ENCODE measurements at regions not wholly inside any gene's neighbourhood (a gene's known extent, or its start where the extent isn't known, plus 50 kb on each side); places are given as distances from the start of the nearest gene placed in this dataset.

GRCh38 chr22:48639021-48639795 lies 1188.5 kb downstream of the BRD1 start:
- Histone ChIP-seq H3K36me3 (replicated peaks in 1 of 2) (no peaks in the 10 kb centered on the region), H3K27me3 (no peaks in the 10 kb centered on the region), H3K9me3 (replicated peaks in 1 of 3) (no peaks in the 10 kb centered on the region), H3K4me1 (replicated peaks in 1 of 2) (no peaks in the 10 kb centered on the region), H3K4me3 (no peak overlapping the region), H3K27ac (no peak overlapping the region)
- intact Hi-C loops (cut with DNase I), result no loop called here
- DNase-seq, result no peak
- WGBS, 4 donors, result 75 to 87% (median 82%) methylated on average over 12 to 19 of the region's 19 CpGs
- no peak for TF ChIP-seq POLR2A (IDR thresholded peaks at IDR 0.05)
- TF ChIP-seq CTCF (IDR thresholded peaks at IDR 0.05), result no peak

- no peaks in the 10 kb centered on the region for H3K27me3 ChIP-seq
- TF ChIP-seq POLR2A (IDR thresholded peaks at IDR 0.05) (no peak), CTCF (IDR thresholded peaks at IDR 0.05) (no peak)
- WGBS, 4 donors, result 84 to 90% (median 90%) methylated on average over 16 of the region's 16 CpGs
These were observed 1190.4 kb downstream of the BRD1 start for GRCh38 chr22:48637231-48637630.

GRCh38 chr22:48636746-48637145 lies 1190.9 kb downstream of the BRD1 start:
- no peaks in the 10 kb centered on the region for H3K36me3 ChIP-seq (replicated peaks in 1 of 2)
- 50 to 89% (median 84%) methylated on average over 1 to 6 of the region's 6 CpGs for WGBS, 4 donors
- TF ChIP-seq POLR2A (IDR thresholded peaks at IDR 0.05) (no peak), CTCF (IDR thresholded peaks at IDR 0.05) (no peak)

More at GRCh38 chr22:48637231-48637630, 1190.4 kb downstream of the BRD1 start:
- H3K4me3 ChIP-seq, result no peak overlapping the region
- no peak for DNase-seq
- no peaks in the 10 kb centered on the region for H3K9me3 ChIP-seq (replicated peaks in 1 of 3)
- H3K27ac ChIP-seq, result no peak overlapping the region
- H3K4me1 ChIP-seq (replicated peaks in 1 of 2), result no peaks in the 10 kb centered on the region
- no peaks in the 10 kb centered on the region for H3K36me3 ChIP-seq (replicated peaks in 1 of 2)
- intact Hi-C loops (cut with DNase I), result no loop called here

GRCh38 chr22:48635816-48636215 lies 1191.9 kb downstream of the BRD1 start:
- Histone ChIP-seq H3K36me3 (replicated peaks in 1 of 2) (no peaks in the 10 kb centered on the region), H3K4me3 (no peak overlapping the region), H3K27ac (no peak overlapping the region), H3K27me3 (no peaks in the 10 kb centered on the region), H3K4me1 (replicated peaks in 1 of 2) (no peaks in the 10 kb centered on the region), H3K9me3 (replicated peaks in 1 of 3) (no peaks in the 10 kb centered on the region)
- WGBS, 4 donors, result 49 to 64% (median 55%) methylated on average over 4 to 10 of the region's 10 CpGs
- DNase-seq, result no peak
- TF ChIP-seq POLR2A (IDR thresholded peaks at IDR 0.05) (no peak), CTCF (IDR thresholded peaks at IDR 0.05) (no peak)
- intact Hi-C loops (cut with DNase I), result no loop called here

More at GRCh38 chr22:48636746-48637145, 1190.9 kb downstream of the BRD1 start:
- no peak overlapping the region for H3K27ac ChIP-seq
- H3K4me3 ChIP-seq, result no peak overlapping the region
- no peaks in the 10 kb centered on the region for H3K9me3 ChIP-seq (replicated peaks in 1 of 3)
- no peaks in the 10 kb centered on the region for H3K27me3 ChIP-seq
- intact Hi-C loops (cut with DNase I), result no loop called here
- no peaks in the 10 kb centered on the region for H3K4me1 ChIP-seq (replicated peaks in 1 of 2)
- no peak for DNase-seq

All from adrenal gland (tissue), 9 donors.